Activated T-cell treated with anti-CD3 and anti-CD28 coated beads, Interleukin-2, amount 50 U/mL, for 72 hours (primary cell): ENCODE measurements at regions not wholly inside any gene's neighbourhood (a gene's known extent, or its start where the extent isn't known, plus 50 kb on each side); places are given as distances from the start of the nearest gene placed in this dataset.

Source experiments
- ATAC-seq, 2 donors: fragments of 150-1000 bp; cut with Tn5 transposase; replicated peaks in 1 of 2; 2 replicates each; pipeline ENCODE4 v1.10.0; 2021; ENCODE audit warnings: moderate library complexity in 2 of 2, mild to moderate bottlenecking in 1 of 2
- DNase-seq, 2 donors: peaks; one replicate each; pipeline ENCODE4 v3.0.0; 2021 to 2022; ENCODE audit warnings: mixed read lengths in 1 of 2
- H3K27ac Mint-ChIP-seq: one replicate; pipeline ENCODE4 v1.8.0; 2022; ENCODE audit warnings: mild to moderate bottlenecking, moderate library complexity, mixed read lengths
- H3K27me3 Mint-ChIP-seq: one replicate; pipeline ENCODE4 v1.8.0; 2022; ENCODE audit warnings: low read depth, mixed read lengths
- H3K36me3 Mint-ChIP-seq, 2 donors: one replicate each; pipeline ENCODE4 v1.8.0; 2022; ENCODE audit warnings: mixed read lengths in 2 of 2, mild to moderate bottlenecking in 1 of 2; ENCODE audit not compliant: insufficient read depth in 2 of 2
- H3K4me1 Mint-ChIP-seq: one replicate; pipeline ENCODE4 v1.8.0; 2022; ENCODE audit warnings: low read depth, mixed read lengths
- H3K4me3 Mint-ChIP-seq, 2 donors: one replicate each; pipeline ENCODE4 v1.8.0; 2022; ENCODE audit warnings: mild to moderate bottlenecking in 2 of 2, mixed read lengths in 2 of 2, moderate library complexity in 2 of 2
- H3K9me3 Mint-ChIP-seq, 2 donors: one replicate each; pipeline ENCODE4 v1.8.0; 2022; ENCODE audit warnings: mixed read lengths in 2 of 2

DNA sequence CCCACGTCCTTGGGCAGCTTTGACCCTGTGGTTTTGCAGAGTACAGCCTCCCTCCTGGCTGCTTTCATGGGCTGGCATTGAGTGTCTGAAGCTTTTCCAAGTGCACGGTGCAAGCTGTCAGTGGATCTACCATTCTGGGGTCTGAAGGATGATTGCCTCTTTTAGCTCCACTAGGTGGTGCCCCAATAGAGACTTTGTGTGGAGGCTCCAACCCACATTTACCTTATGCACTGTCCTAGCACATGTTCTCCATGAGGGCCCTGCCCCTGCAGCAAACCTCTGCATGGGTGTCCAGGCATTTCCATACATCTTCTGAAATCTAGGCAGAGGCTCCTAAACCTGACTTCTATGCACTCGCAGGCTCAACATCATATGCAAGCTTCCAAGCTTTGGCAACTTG, 644.2 kb upstream of the CDH9 start:
- no peak for DNase-seq
- no peak for ATAC-seq
- H3K27me3 Mint-ChIP-seq: no peaks in the 10 kb centered on the region
- no peaks in the 10 kb centered on the region for H3K4me1 Mint-ChIP-seq
- H3K36me3 Mint-ChIP-seq: no peaks in the 10 kb centered on the region
- no peak overlapping the region for H3K27ac Mint-ChIP-seq
- no peak overlapping the region for H3K4me3 Mint-ChIP-seq
- H3K9me3 Mint-ChIP-seq: peaks cover 18 to 22% of the 10 kb centered on the region in 2 donors

DNA sequence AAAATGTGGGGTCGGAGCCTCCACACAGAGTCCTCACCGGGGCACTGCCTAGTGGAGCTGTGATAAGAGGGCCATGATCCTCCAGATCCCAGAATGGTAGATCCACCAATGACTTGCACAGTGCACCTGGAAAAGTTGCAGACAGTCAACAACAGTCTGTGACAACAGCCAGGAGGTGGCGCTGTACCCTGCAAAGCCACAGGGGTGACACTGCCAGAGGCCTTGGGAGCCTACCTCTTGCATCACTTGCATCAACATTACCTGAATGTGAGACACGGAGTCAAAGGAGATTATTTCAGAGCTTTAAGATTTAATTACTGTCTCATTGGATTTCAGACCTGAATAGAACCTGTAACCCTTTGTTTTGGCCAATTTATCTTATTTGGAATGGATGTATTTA, 614.1 kb upstream of the CDH9 start:
- Mint-ChIP-seq H3K9me3 (peaks cover 8 to 12% of the 10 kb centered on the region in 2 donors), H3K4me3 (no peak overlapping the region), H3K27ac (no peak overlapping the region), H3K36me3 (peaks cover 0 to 7% of the 10 kb centered on the region in 2 donors), H3K4me1 (no peaks in the 10 kb centered on the region), H3K27me3 (no peaks in the 10 kb centered on the region)
- ATAC-seq: no peak
- DNase-seq: no peak

DNA sequence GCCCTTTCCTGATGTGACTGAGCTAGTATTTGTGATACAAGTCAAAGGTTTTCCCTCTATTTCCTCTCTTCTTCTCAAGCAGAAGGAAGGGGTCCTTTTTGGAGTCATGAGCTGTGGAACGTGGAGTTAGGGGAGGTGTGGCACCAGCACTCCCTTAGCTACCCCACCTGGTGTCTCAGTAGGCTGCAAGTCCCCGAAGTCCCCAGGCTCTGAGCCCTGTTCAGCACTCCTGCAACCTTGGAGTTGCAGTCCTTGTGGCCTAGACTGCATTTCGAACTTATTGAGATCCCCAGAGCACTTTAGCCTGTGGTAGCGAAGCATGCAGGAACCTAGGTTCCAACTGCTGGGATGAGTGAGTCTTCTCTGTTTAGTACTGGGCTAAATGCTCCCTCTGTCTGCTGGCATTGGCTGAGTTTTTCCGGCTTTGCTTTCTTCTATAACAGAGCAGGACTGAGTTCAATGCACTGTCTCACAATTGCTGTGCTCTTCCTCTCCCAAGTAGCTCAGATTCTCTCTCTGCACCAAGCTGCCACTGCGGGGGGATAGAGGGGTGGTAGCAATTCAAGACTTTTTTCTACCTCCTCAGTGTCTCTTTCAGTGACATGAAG, 600.7 kb upstream of the CDH9 start:
- H3K27ac Mint-ChIP-seq: no peak overlapping the region
- H3K36me3 Mint-ChIP-seq: no peaks in the 10 kb centered on the region
- ATAC-seq (no peak), DNase-seq (no peak)
- no peak overlapping the region for H3K4me3 Mint-ChIP-seq
- H3K4me1 Mint-ChIP-seq: no peaks in the 10 kb centered on the region
- H3K9me3 Mint-ChIP-seq: peaks cover 13% of the 10 kb centered on the region in 2 donors
- no peaks in the 10 kb centered on the region for H3K27me3 Mint-ChIP-seq

DNA sequence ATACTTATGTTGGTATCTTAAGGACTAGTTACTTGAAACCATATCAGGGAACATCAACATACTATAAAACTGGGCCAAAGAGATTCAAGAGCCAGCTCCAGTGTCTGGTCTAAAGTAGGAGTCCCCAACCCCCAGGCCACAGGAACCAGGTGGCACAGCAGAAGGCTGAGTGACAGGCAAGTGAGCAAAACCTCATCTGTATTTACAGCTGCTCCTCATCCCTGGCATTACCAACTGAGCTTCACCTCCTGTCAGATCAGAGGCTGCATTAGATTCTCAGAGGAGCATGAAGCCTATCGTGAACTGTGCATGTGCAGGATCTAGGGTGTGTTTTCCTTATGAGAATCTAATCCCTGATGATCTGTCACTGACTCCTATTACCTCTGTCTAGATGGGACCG, 581.6 kb upstream of the CDH9 start:
- Mint-ChIP-seq H3K4me1 (no peaks in the 10 kb centered on the region), H3K9me3 (peaks cover 10 to 12% of the 10 kb centered on the region in 2 donors), H3K27me3 (no peaks in the 10 kb centered on the region), H3K36me3 (peaks cover 3 to 6% of the 10 kb centered on the region in 2 donors), H3K4me3 (no peak overlapping the region), H3K27ac (no peak overlapping the region)
- DNase-seq: no peak
- no peak for ATAC-seq

DNA sequence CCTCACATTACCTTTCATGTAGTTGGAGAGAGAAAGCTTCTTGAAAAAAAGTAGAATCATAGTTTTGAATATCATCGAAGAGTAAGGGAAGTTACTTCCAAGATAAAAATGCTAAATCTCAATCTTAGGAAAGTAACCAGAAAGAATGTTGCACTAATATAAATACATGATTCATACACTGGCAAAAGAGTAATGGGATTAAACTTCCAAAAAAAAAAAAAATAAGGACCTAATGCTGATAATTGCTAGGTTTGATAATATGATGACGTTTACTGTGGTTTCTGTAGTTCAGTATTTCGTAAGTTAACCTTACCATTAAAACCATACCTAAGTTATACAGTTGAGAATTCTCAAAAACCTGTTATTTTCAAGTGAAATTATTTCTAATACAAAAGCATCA, 573.8 kb upstream of the CDH9 start:
- Mint-ChIP-seq H3K36me3 (peaks cover 3 to 9% of the 10 kb centered on the region in 2 donors), H3K4me1 (no peaks in the 10 kb centered on the region), H3K27ac (no peak overlapping the region), H3K4me3 (no peak overlapping the region), H3K9me3 (peaks cover 12 to 17% of the 10 kb centered on the region in 2 donors), H3K27me3 (no peaks in the 10 kb centered on the region)
- DNase-seq (no peak), ATAC-seq (no peak)

DNA sequence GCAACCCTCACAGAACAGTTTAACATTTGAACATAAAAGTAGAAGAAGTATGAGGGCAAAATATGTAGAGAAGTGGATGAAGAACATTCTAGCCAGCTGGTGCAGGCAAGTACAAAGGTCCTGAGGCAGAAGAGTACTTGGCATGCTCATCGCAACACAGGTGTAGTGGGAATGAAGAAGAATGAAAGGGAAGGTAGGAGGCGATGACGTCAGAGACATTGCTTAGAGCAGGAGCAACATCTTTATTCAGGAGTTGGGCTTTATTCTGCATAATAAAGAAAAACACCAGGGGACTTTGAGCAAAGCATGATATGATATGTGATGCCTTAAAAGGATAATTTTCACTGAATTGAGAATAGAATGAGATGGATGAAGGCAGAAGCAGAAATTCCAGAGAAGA, 570.6 kb upstream of the CDH9 start:
- no peak for DNase-seq
- no peak overlapping the region for H3K27ac Mint-ChIP-seq
- H3K9me3 Mint-ChIP-seq: peaks cover 7% of the 10 kb centered on the region in 2 donors
- peaks cover 0 to 4% of the 10 kb centered on the region in 2 donors for H3K36me3 Mint-ChIP-seq
- ATAC-seq: no peak
- no peaks in the 10 kb centered on the region for H3K4me1 Mint-ChIP-seq
- H3K4me3 Mint-ChIP-seq: no peak overlapping the region
- no peaks in the 10 kb centered on the region for H3K27me3 Mint-ChIP-seq

DNA sequence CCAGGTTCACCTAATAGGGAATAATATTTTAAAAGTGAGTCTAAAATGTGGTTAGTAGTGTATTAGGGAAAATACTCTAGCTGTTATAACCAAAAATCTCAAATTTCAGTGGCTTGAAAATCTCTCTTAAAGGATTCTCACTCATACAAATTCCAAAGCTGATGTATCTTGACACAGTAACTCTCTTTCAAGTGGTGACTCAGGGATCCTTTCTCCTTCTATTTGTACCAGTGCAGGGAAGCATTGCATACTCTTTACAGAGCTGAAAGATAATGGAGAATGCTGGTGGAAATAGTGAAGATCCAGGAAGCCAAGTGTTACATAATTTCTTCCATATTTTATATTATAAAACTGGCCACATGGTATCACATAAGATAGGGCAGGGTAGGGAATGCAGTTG, 560.2 kb upstream of the CDH9 start:
- Mint-ChIP-seq H3K27me3 (no peaks in the 10 kb centered on the region), H3K27ac (no peak overlapping the region), H3K4me1 (no peaks in the 10 kb centered on the region), H3K4me3 (no peak overlapping the region), H3K36me3 (no peaks in the 10 kb centered on the region), H3K9me3 (peaks cover 7% of the 10 kb centered on the region in 2 donors)
- no peak for DNase-seq
- ATAC-seq: no peak

DNA sequence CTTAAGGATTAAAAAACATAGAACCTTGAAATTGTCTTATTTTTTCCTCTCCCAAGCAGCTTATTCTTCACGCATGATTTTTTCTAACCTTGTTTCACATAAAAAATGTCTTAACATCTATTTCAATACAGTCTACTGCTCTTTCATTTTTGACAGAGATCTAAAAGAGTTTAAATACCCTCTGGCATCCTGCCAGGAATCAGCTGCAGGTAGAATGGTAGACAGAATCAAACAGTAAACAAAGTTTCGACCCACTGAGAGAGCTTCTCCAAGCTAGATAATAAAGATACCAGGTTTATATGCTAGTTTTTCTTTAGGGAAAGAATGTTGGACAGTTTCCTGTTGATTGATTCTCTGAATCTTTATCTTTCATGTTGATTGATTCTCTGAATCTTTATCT, 555.8 kb upstream of the CDH9 start:
- no peaks in the 10 kb centered on the region for H3K4me1 Mint-ChIP-seq
- no peaks in the 10 kb centered on the region for H3K27me3 Mint-ChIP-seq
- peaks cover 4 to 8% of the 10 kb centered on the region in 2 donors for H3K9me3 Mint-ChIP-seq
- ATAC-seq: no peak
- no peaks in the 10 kb centered on the region for H3K36me3 Mint-ChIP-seq
- no peak overlapping the region for H3K4me3 Mint-ChIP-seq
- no peak overlapping the region for H3K27ac Mint-ChIP-seq
- DNase-seq: no peak

DNA sequence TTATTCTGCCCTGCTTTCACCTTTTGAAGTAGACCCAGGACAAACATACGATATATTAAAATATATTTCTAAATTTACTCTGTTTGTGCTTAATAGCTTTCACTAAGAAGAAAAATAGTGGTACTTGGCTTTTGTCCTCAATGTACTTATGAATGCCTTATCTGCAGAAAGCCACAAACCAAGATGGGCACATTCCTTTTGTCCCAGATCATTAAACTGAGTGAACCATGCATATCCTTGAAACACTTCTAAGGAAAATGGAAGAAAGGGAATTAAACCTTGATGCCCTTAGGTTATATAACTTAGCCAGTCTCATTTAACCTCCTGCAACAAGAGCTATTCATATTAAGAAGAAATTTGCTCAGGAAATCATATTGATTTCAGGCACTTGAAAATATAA, 553.8 kb upstream of the CDH9 start:
- ATAC-seq (no peak), DNase-seq (no peak)
- H3K27ac Mint-ChIP-seq: no peak overlapping the region
- no peak overlapping the region for H3K4me3 Mint-ChIP-seq
- no peaks in the 10 kb centered on the region for H3K4me1 Mint-ChIP-seq
- no peaks in the 10 kb centered on the region for H3K27me3 Mint-ChIP-seq
- H3K9me3 Mint-ChIP-seq: peaks cover 7 to 8% of the 10 kb centered on the region in 2 donors
- H3K36me3 Mint-ChIP-seq: peaks cover 0 to 2% of the 10 kb centered on the region in 2 donors

DNA sequence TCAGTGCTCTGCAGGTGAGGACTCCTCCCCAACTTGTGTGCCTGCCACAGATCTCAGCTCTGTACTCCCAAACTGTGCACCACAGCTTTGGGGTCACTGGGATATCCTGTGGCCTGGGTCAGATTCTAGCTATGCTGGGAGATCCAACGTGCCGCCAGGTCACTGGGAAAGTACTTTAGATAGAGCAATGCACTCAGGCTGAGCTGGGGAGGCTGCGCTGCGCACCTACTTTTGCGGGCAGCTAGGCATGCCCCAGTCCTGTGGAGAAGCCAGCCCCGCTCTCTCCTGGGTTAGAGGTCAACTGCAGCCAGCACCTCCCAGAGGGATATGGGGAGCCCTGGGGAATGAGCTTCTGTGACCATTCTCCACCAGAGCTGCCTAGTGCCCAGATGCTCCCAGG, 552.1 kb upstream of the CDH9 start:
- no peak overlapping the region for H3K27ac Mint-ChIP-seq
- H3K27me3 Mint-ChIP-seq: no peaks in the 10 kb centered on the region
- H3K36me3 Mint-ChIP-seq: peaks cover 0 to 2% of the 10 kb centered on the region in 2 donors
- no peak for DNase-seq
- peaks cover 4 to 8% of the 10 kb centered on the region in 2 donors for H3K9me3 Mint-ChIP-seq
- ATAC-seq: no peak
- no peaks in the 10 kb centered on the region for H3K4me1 Mint-ChIP-seq
- no peak overlapping the region for H3K4me3 Mint-ChIP-seq

DNA sequence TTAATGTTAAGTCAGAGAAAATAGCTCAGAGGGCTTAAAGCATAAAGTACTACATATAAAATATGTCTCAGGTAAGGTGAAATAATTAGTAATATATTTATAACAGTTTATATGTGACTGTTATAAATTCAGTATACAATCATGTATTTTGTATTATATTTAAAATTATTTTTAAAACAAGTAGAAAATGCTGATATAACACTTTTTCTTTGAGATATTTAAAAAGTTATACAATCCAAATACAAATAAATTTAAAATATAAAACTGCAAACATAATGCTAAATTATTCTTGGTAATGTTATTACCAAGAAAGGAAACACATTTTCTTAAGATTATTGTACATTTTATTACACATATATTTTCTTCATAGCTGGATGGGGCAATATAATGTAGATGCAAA, 539.9 kb upstream of the CDH9 start:
- peaks cover 0 to 7% of the 10 kb centered on the region in 2 donors for H3K9me3 Mint-ChIP-seq
- ATAC-seq (no peak), DNase-seq (no peak)
- H3K4me1 Mint-ChIP-seq: no peaks in the 10 kb centered on the region
- H3K27me3 Mint-ChIP-seq: no peaks in the 10 kb centered on the region
- H3K36me3 Mint-ChIP-seq: no peaks in the 10 kb centered on the region
- H3K4me3 Mint-ChIP-seq: no peak overlapping the region
- H3K27ac Mint-ChIP-seq: no peak overlapping the region

DNA sequence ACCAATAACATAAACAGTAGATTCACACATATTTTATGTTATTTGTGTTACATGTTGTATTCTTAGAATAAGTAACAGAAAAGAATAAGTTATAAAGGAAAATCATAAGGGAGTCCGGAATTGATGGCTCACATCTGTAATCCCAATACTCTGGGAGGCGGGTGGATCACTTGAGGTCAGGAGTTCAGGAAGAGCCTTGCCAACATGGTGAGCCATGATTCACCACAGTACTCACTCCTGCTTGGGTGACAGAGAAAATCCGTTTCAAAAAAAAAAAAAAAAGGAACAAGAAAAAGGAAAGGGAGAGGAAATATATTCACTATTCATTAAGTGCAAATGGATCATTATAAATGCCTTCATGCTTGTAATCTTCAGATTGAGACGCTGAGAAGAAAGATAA, 533.3 kb upstream of the CDH9 start:
- Mint-ChIP-seq H3K27ac (no peak overlapping the region), H3K9me3 (peaks cover 0 to 1% of the 10 kb centered on the region in 2 donors), H3K4me1 (no peaks in the 10 kb centered on the region), H3K27me3 (no peaks in the 10 kb centered on the region), H3K36me3 (no peaks in the 10 kb centered on the region), H3K4me3 (no peak overlapping the region)
- DNase-seq: no peak
- ATAC-seq: no peak

DNA sequence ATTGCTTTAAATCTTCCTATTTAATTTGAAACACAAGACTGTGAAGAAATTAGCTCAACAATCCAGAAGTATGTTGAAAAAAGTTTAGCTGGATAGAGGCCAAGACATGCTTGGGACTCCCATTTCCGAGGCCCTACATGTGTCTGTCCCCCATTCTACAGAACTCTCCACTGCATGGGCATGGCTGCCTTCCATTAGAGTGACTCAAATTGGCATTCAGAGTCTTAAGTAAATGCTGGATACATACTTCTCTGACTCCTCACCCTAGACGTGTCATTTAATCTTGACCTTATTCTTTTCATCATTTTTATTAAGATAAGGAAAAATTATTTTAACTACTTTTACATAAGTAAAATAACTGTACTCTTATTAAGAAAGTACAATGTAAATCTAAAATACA, 530.4 kb upstream of the CDH9 start:
- Mint-ChIP-seq H3K36me3 (no peaks in the 10 kb centered on the region), H3K27me3 (no peaks in the 10 kb centered on the region), H3K27ac (no peak overlapping the region), H3K4me3 (no peak overlapping the region), H3K9me3 (no peaks in the 10 kb centered on the region), H3K4me1 (no peaks in the 10 kb centered on the region)
- DNase-seq: no peak
- no peak for ATAC-seq

DNA sequence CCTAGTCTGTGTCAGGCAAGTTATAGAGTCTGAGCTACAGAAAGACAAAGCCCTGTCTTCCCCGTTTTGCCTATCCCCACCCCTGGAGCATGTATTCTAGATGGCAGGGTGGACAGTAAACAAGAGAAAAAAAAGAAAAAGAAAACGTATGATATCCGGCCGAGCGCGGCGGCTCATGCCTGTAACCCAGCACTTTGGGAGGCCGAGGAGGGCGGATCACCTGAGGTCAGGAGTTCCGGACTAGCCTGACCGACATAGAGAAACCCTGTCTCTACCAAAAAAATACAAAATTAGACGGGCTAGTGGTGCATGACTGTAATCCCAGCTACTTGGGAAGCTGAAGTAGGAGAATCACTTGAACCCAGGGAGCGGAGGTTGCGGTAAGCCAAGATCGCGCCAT, 523.0 kb upstream of the CDH9 start:
- no peak for ATAC-seq
- peaks cover 6 to 7% of the 10 kb centered on the region in 2 donors for H3K9me3 Mint-ChIP-seq
- H3K27ac Mint-ChIP-seq: no peak overlapping the region
- H3K4me1 Mint-ChIP-seq: no peaks in the 10 kb centered on the region
- H3K4me3 Mint-ChIP-seq: no peak overlapping the region
- no peaks in the 10 kb centered on the region for H3K27me3 Mint-ChIP-seq
- H3K36me3 Mint-ChIP-seq: no peaks in the 10 kb centered on the region
- DNase-seq: no peak
